ENCODE measurements at regions not wholly inside any gene's neighbourhood (a gene's known extent, or its start where the extent isn't known, plus 50 kb on each side); places are given as distances from the start of the nearest gene placed in this dataset.

DNA sequence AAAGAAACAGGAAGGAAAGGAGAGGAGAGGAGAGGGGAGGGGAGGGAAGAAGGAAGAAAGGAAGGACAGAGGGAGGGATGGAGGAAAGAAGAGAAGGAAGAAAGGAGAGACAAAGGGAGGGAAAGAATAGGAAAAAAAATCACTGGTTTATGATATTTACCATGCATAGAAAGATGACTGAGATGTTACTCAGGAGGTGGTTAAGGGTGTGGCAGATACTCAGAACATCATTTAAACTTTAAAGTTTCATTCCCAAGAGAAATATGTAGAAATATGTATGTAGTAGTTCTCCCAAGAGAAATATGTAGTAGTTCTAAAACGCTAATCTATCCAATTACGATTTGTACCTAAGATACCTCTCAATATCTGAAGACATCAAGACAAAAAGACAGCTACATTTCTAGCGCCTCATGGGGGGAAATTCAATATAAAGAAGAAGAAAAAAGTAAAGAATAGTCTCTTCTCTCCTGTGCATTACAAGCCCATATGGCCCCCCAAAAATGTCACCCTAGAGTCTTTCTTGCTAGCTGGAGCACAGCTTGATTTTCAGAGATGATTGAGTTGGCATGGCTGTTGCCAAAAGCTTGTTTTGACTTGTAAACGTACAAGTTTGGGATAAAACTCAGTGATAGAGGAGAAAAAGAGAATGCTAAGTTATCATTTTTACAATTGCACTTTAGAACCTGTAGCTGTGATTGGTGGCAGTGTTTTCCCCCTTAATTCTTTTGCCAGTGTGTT is 539.2 kb downstream of the CDH26 start:
- TF ChIP-seq CTCF (IDR thresholded peaks at IDR 0.05; ENCODE audit: control extremely low read depth, extremely low read depth), result no peak
- Histone ChIP-seq H3K9ac (ENCODE audit: insufficient read depth in 1 of 2, low read length in 2 of 2) (no peak overlapping the region), H3K4me3 (no peak overlapping the region), H3K4me1 (ENCODE audit: control insufficient read depth in 5 of 5, insufficient read depth in 5 of 5, low read length in 5 of 5) (peaks cover 0 to 11% (median 3%) of the 10 kb centered on the region in 5 donors), H3K27ac (ENCODE audit: low read depth in 1 of 2, low read length in 1 of 2) (no peak overlapping the region), H3K9me3 (ENCODE audit: control insufficient read depth in 4 of 4, insufficient read depth in 3 of 4, low read length in 3 of 4) (no peaks in the 10 kb centered on the region), H3K27me3 (ENCODE audit: control insufficient read depth in 3 of 3, insufficient read depth in 3 of 3, low read length in 2 of 3) (no peaks in the 10 kb centered on the region), H3K36me3 (ENCODE audit: control insufficient read depth in 4 of 4, insufficient read depth in 4 of 4, low read length in 4 of 4) (no peaks in the 10 kb centered on the region)
- WGBS, 2 donors, result 66 to 89% methylated on average over 4 of the region's 4 CpGs
- no peak for DNase-seq
- ATAC-seq (ENCODE audit: insufficient read depth, low FRiP score), result no peak

DNA sequence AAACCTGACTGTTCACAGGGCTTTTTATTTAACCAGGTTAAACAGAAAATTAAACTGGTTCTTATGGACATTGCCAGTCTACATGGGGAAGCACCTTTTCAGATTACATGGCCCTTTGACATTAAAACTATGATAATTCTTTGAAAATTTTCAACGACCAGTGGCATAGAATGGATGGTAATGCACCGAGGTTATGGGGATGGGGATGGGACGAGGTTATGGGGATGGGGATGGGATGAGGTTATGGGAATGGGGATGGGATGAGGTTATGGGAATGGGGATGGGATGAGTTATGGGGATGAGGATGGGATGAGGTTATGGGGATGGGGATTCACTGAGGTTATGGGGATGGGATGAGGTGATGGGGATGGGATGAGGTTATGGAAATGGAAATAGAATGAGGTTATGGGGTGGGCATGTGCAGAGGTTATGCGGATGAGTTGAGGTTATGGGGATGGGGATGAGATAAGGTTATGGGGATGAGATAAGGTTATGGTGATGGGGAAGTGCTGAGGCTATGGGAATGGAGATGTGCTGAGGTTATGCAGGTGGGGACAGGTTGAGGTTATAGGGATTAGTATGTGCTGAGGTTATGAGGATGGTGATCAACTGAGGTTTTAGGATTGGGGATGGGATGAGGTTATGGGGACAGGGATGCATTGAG is 541.9 kb downstream of the CDH26 start:
- ATAC-seq (ENCODE audit: insufficient read depth, low FRiP score), result no peak
- H3K9me3 ChIP-seq (ENCODE audit: control insufficient read depth in 4 of 4, insufficient read depth in 3 of 4, low read length in 3 of 4), result no peaks in the 10 kb centered on the region

DNA sequence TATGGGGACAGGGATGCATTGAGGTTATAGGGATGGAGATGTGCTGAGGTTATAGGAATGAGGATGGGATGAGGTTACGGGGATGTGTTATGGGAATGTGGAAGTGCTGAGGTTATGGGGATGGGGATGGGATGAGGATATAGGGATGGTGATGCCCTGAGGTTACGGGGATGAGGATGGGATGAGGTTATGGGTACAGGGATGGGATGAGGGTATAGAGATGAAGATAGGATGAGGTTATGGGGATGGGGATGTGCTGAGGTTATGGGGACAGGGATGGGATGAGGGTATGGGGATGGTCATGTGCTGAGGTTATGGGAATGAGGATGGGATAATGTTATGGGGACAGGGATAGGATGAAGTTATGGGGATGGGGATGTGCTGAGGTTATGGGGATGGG is 542.8 kb downstream of the CDH26 start:
- H3K36me3 ChIP-seq (ENCODE audit: control insufficient read depth in 4 of 4, insufficient read depth in 4 of 4, low read length in 4 of 4), result no peaks in the 10 kb centered on the region
- no peak overlapping the region for H3K9ac ChIP-seq (ENCODE audit: insufficient read depth in 1 of 2, low read length in 2 of 2)
- no peak overlapping the region for H3K27ac ChIP-seq (ENCODE audit: low read depth in 1 of 2, low read length in 1 of 2)
- no peak for ATAC-seq (ENCODE audit: insufficient read depth, low FRiP score)
- H3K4me3 ChIP-seq, result no peak overlapping the region
- no peak for DNase-seq
- no peaks in the 10 kb centered on the region for H3K9me3 ChIP-seq (ENCODE audit: control insufficient read depth in 4 of 4, insufficient read depth in 3 of 4, low read length in 3 of 4)
- peaks cover 0 to 1% (median 0%) of the 10 kb centered on the region in 5 donors for H3K4me1 ChIP-seq (ENCODE audit: control insufficient read depth in 5 of 5, insufficient read depth in 5 of 5, low read length in 5 of 5)
- no peak for TF ChIP-seq CTCF (IDR thresholded peaks at IDR 0.05; ENCODE audit: control extremely low read depth, extremely low read depth)
- 92 to 93% methylated on average over 2 of the region's 2 CpGs for WGBS, 2 donors
- no peaks in the 10 kb centered on the region for H3K27me3 ChIP-seq (ENCODE audit: control insufficient read depth in 3 of 3, insufficient read depth in 3 of 3, low read length in 2 of 3)

More for the DNA sequence above, 541.9 kb downstream of the CDH26 start:
- Histone ChIP-seq H3K4me3 (no peak overlapping the region), H3K27me3 (ENCODE audit: control insufficient read depth in 3 of 3, insufficient read depth in 3 of 3, low read length in 2 of 3) (no peaks in the 10 kb centered on the region), H3K4me1 (ENCODE audit: control insufficient read depth in 5 of 5, insufficient read depth in 5 of 5, low read length in 5 of 5) (no peaks in the 10 kb centered on the region), H3K27ac (ENCODE audit: low read depth in 1 of 2, low read length in 1 of 2) (no peak overlapping the region), H3K9ac (ENCODE audit: insufficient read depth in 1 of 2, low read length in 2 of 2) (no peak overlapping the region), H3K36me3 (ENCODE audit: control insufficient read depth in 4 of 4, insufficient read depth in 4 of 4, low read length in 4 of 4) (no peaks in the 10 kb centered on the region)
- 86 to 87% methylated on average over 4 of the region's 4 CpGs for WGBS, 2 donors
- no peak for DNase-seq
- no peak for TF ChIP-seq CTCF (IDR thresholded peaks at IDR 0.05; ENCODE audit: control extremely low read depth, extremely low read depth)

Data from lung (tissue), 11 donors.